LNCaP clone FGC (cell line): ENCODE measurements at regions not wholly inside any gene's neighbourhood (a gene's known extent, or its start where the extent isn't known, plus 50 kb on each side); places are given as distances from the start of the nearest gene placed in this dataset.
"Not testable (repeated sequence)": the region's sequence is repeated elsewhere in the genome, so short reads cannot be mapped to it uniquely, and the experiment has no call there.

Experiments used
- DNase-seq: peaks from one replicate; pipeline ENCODE4 v3.0.0-alpha.2; 2011; ENCODE audit warnings: low read depth
- H3K4me3 ChIP-seq: 2 replicates; pipeline ENCODE4 v1.5.1; 2011; ENCODE audit warnings: mild to moderate bottlenecking, low read depth, low read length, control low read depth
- TF ChIP-seq, protein P1 (sequence below): IDR thresholded peaks from 2 replicates; pipeline ENCODE4 v1.5.1; 2012; ENCODE audit warnings: mild to moderate bottlenecking; ENCODE audit not compliant: control insufficient read depth, insufficient read depth; ENCODE audit errors: extremely low read depth

GRCh38 chr3:151599103-151599672, 134.5 kb upstream of the AADACL2 start:
- no peak overlapping the region for H3K4me3 ChIP-seq
- TF ChIP-seq, protein P1, sequence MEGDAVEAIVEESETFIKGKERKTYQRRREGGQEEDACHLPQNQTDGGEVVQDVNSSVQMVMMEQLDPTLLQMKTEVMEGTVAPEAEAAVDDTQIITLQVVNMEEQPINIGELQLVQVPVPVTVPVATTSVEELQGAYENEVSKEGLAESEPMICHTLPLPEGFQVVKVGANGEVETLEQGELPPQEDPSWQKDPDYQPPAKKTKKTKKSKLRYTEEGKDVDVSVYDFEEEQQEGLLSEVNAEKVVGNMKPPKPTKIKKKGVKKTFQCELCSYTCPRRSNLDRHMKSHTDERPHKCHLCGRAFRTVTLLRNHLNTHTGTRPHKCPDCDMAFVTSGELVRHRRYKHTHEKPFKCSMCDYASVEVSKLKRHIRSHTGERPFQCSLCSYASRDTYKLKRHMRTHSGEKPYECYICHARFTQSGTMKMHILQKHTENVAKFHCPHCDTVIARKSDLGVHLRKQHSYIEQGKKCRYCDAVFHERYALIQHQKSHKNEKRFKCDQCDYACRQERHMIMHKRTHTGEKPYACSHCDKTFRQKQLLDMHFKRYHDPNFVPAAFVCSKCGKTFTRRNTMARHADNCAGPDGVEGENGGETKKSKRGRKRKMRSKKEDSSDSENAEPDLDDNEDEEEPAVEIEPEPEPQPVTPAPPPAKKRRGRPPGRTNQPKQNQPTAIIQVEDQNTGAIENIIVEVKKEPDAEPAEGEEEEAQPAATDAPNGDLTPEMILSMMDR: no peak
- no peak for DNase-seq

GRCh38 chr3:151596940-151597339, 136.1 kb upstream of the IGSF10 start:
- H3K4me3 ChIP-seq: no peak overlapping the region
- no peak for DNase-seq
- TF ChIP-seq, protein P1: no peak

- no peak overlapping the region for H3K4me3 ChIP-seq
- no peak for DNase-seq
- TF ChIP-seq, protein P1: no peak
Measured at GRCh38 chr3:151593928-151594327, 133.1 kb upstream of the IGSF10 start.

- no peak overlapping the region for H3K4me3 ChIP-seq
- TF ChIP-seq, protein P1: no peak
- no peak for DNase-seq
Measured at GRCh38 chr3:151592287-151592686, 131.4 kb upstream of the IGSF10 start.

GRCh38 chr3:151591441-151591840, 130.6 kb upstream of the IGSF10 start:
- DNase-seq: no peak
- TF ChIP-seq, protein P1: no peak
- H3K4me3 ChIP-seq: no peak overlapping the region

DNA sequence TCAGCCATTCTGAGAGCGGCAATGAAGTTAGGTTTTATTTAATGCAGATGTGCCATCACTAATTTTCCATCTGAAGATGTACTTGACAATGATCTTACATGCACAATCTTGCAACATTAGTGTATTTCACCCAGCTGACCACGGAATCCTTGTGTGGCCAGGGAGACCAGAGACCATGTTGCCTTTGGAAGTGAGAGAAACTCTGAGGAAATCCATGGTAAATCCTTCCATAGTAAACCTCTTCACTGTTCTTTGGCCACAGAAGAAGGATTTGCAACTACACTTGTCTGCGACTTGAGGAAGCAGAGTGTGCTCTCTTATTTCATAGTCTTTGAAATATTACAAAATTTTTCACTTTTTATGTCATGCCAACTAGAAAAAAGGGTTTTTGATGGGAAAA, 128.4 kb upstream of the IGSF10 start:
- H3K4me3 ChIP-seq: no peak overlapping the region
- TF ChIP-seq, protein P1: no peak
- DNase-seq: no peak

DNA sequence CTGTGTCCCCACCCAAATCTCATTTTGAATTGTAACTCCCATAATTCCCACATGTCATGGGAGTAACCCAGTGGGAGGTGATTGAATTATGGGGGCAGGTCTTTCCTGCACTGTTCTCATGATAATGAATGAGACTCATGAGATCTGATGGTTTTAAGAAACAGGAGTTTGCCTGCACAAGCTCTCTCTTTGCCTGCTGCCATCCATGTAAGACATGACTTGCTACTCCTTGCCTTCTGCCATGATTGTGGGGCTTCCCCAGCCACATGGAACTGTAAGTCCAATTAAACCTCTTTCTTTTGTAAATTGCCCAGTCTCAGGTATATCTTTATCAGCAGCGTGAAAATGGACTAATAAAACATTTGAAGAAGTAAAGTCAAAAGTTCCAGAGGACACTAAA, 126.8 kb upstream of the IGSF10 start:
- DNase-seq, H3K4me3 ChIP-seq: not testable (repeated sequence)
